HepG2 (cell line): ENCODE measurements at regions not wholly inside any gene's neighbourhood (a gene's known extent, or its start where the extent isn't known, plus 50 kb on each side); places are given as distances from the start of the nearest gene placed in this dataset.

Source experiments
- ATAC-seq: fragments of 200-7000 bp; cut with Tn5 transposase; 3 replicates; pipeline ENCODE4 v1.9.1; 2020; ENCODE audit warnings: mild to moderate bottlenecking, moderate library complexity
- BruUV-seq: library from RNA; stranded (reverse); fragments of 400-500 nt; replicated peaks from 2 replicates; lab custom pipeline; 2021; lab: Mats Ljungman, UMichigan
- CTCF ChIA-PET: fragments of 300-600 bp; formaldehyde crosslinking; extraction: SDS; loops from one replicate; lab custom pipeline; 2021; ENCODE audit warnings: low total read pairs, inconsistent platforms, low intra/inter-chr PET ratio; lab: Yijun Ruan, JAX
- POLR2A ChIA-PET: fragments of 350-600 bp; sonication (Branson Sonifier 250); formaldehyde crosslinking; loops from one replicate; lab custom pipeline; 2020; ENCODE audit warnings: antibody characterized with exemption, inconsistent platforms; lab: Yijun Ruan, JAX
- DNase-seq: peaks from one replicate; pipeline ENCODE4 v3.0.0-alpha.2; 2015; ENCODE audit warnings: low spot score
- FAIRE-seq: peaks from 3 replicates; lab custom pipeline; 2011; peaks lifted over from hg19 to GRCh38; lab: Jason Lieb, UNC
- H2AFZ ChIP-seq: one replicate; pipeline ENCODE4 v1.6.1; 2011; ENCODE audit warnings: low read length, inconsistent platforms
- H3K27ac ChIP-seq: fragments of 300-600 bp; 3 replicates; pipeline ENCODE4 v1.8.0; 2011; ENCODE audit warnings: mixed run types, mild to moderate bottlenecking, mixed read lengths, low read length, inconsistent platforms; ENCODE audit not compliant: insufficient read depth; ENCODE audit errors: extremely low read length
- H3K27me3 ChIP-seq, 2 experiments: fragments of 200-600 bp in 1 of 2; 2 replicates in 1 of 2; 3 replicates in 1 of 2; pipeline versions ENCODE4 v1.6.0 to v1.8.0; 2011; ENCODE audit warnings: low read length in 2 of 2, mild to moderate bottlenecking in 2 of 2, moderate library complexity in 2 of 2, inconsistent platforms in 1 of 2; ENCODE audit not compliant: insufficient read depth in 2 of 2, control insufficient read depth in 1 of 2
- H3K36me3 ChIP-seq, 2 experiments: fragments of 200-600 bp in 1 of 2; replicated peaks in 1 of 2; 2 replicates in 1 of 2; 3 replicates in 1 of 2; pipeline versions ENCODE4 v1.5.1 to v1.8.0; 2011; ENCODE audit warnings: low read length in 2 of 2, inconsistent platforms in 1 of 2; ENCODE audit not compliant: insufficient read depth in 2 of 2, control insufficient read depth in 1 of 2
- H3K4me1 ChIP-seq: 2 replicates; pipeline ENCODE4 v1.5.1; 2012; ENCODE audit warnings: low read length, inconsistent platforms; ENCODE audit not compliant: insufficient read depth
- H3K4me2 ChIP-seq: 2 replicates; pipeline ENCODE4 v1.6.0; 2011; ENCODE audit warnings: low read depth, low read length, inconsistent platforms
- H3K4me3 ChIP-seq, 3 experiments: fragments of 200-600 bp in 1 of 3; sonication (generic), shearing (Covaris generic) in 1 of 3; replicated peaks in 1 of 3; 2 replicates each; pipeline ENCODE4 v1.5.1; 2011 to 2016; ENCODE audit warnings: low read length in 3 of 3, inconsistent platforms in 2 of 3, low read depth in 2 of 3, mild to moderate bottlenecking in 2 of 3, control low read depth in 1 of 3, mixed read lengths in 1 of 3; ENCODE audit not compliant: insufficient read depth in 1 of 3
- H3K79me2 ChIP-seq: one replicate; pipeline ENCODE4 v1.6.1; 2011; ENCODE audit warnings: low read length, inconsistent platforms; ENCODE audit not compliant: insufficient read depth
- H3K9ac ChIP-seq: 2 replicates; pipeline ENCODE4 v1.6.0; 2011; ENCODE audit warnings: mild to moderate bottlenecking, low read depth, low read length, inconsistent platforms; ENCODE audit not compliant: insufficient read depth
- H3K9me3 ChIP-seq: 2 replicates; pipeline ENCODE4 v1.5.1; 2012; ENCODE audit warnings: mild to moderate bottlenecking, low read length
- H4K20me1 ChIP-seq: 2 replicates; pipeline ENCODE4 v1.6.0; 2011; ENCODE audit warnings: inconsistent platforms, mild to moderate bottlenecking, low read length, moderate library complexity; ENCODE audit not compliant: insufficient read depth
- EHMT2 ChIP-seq: fragments of 200-600 bp; sonication (generic); IDR thresholded peaks from 2 replicates; pipeline ENCODE4 v1.7.0; 2017; ENCODE audit warnings: antibody characterized with exemption, low read depth, low read length, borderline replicate concordance
- GTF2F1 ChIP-seq: fragments of 150-350 bp; IDR thresholded peaks from 2 replicates; pipeline ENCODE4 v1.6.1; 2014; ENCODE audit warnings: low read length
- MBNL3 ChIP-seq: fragments of 250-450 bp; sonication (Bioruptor Pico); conservative IDR thresholded peaks from 2 replicates; pipeline ENCODE4 v1.8.0; 2022; ENCODE audit warnings: mild to moderate bottlenecking, inconsistent platforms
- NAIF1 ChIP-seq: sonication (generic); formaldehyde crosslinking; IDR thresholded peaks from 2 replicates; pipeline ENCODE4 v1.5.0; 2020; ENCODE audit warnings: mild to moderate bottlenecking, missing genetic modification reagents, borderline replicate concordance
- PCBP1 ChIP-seq: fragments of 200-400 bp; formaldehyde crosslinking; IDR thresholded peaks from 2 replicates; pipeline ENCODE4 v1.6.1; 2017; ENCODE audit warnings: mild to moderate bottlenecking, low read depth, low read length, borderline replicate concordance
- PHF8 ChIP-seq: sonication (generic); formaldehyde crosslinking; IDR thresholded peaks from 2 replicates; pipeline ENCODE4 v1.5.0; 2020; ENCODE audit warnings: missing genetic modification reagents
- SKIL ChIP-seq: sonication (generic); formaldehyde crosslinking; IDR thresholded peaks from 2 replicates; pipeline ENCODE4 v1.8.0; 2022; ENCODE audit warnings: missing genetic modification reagents, mild to moderate bottlenecking, moderate library complexity, borderline replicate concordance
- TSC22D2 ChIP-seq: sonication (generic); formaldehyde crosslinking; IDR thresholded peaks from 2 replicates; pipeline ENCODE4 v1.5.1; 2020; ENCODE audit warnings: missing genetic modification reagents, mild to moderate bottlenecking, borderline replicate concordance
- XRCC5 ChIP-seq: fragments of 200-400 bp; formaldehyde crosslinking; optimal IDR thresholded peaks from 2 replicates; pipeline ENCODE3; 2017; ENCODE audit warnings: mild to moderate bottlenecking, low read length
- ZBED4 ChIP-seq: sonication (generic); formaldehyde crosslinking; IDR thresholded peaks from 2 replicates; pipeline ENCODE4 v1.4.0; 2020; ENCODE audit warnings: missing genetic modification reagents, borderline replicate concordance
- ZNF12 ChIP-seq: sonication (generic); formaldehyde crosslinking; IDR thresholded peaks from 2 replicates; pipeline ENCODE4 v1.5.0; 2020; ENCODE audit warnings: missing genetic modification reagents
- ZNF274 ChIP-seq: sonication (generic); formaldehyde crosslinking; IDR thresholded peaks from 2 replicates; pipeline ENCODE4 v1.5.1; 2020; ENCODE audit warnings: mild to moderate bottlenecking, missing genetic modification reagents
- ZNF782 ChIP-seq: sonication (generic); formaldehyde crosslinking; IDR thresholded peaks from 2 replicates; pipeline ENCODE4 v1.4.0; 2020; ENCODE audit warnings: missing genetic modification reagents, mild to moderate bottlenecking, borderline replicate concordance
- WGBS: methylation state at CpG from one replicate; pipeline ENCODE4 v1.1.6; 2017; ENCODE audit warnings: low lambda C conversion rate; 5-methylcytosine and 5-hydroxymethylcytosine counted together
- in situ Hi-C: cut with HindIII; loops from 2 replicates; pipeline ENCODE4 v1.10.0; 2017; ENCODE audit warnings: low pct_unique_long_range_greater_than_20kb; ENCODE audit not compliant: extremely low pct_ligation_motif_present
- intact Hi-C: fragments of 100-400 bp; cut with micrococcal nuclease; formaldehyde crosslinking; loops from one replicate; pipeline ENCODE4 v1.10.0; 2022; ENCODE audit not compliant: unreplicated experiment

GRCh38 chr4:81802285-81802846 lies 330.7 kb upstream of the RASGEF1B start:
- Histone ChIP-seq H3K9ac (no peak overlapping the region), H3K4me3 (no peak overlapping the region), H3K4me2 (no peak overlapping the region), H3K9me3 (no peaks in the 10 kb centered on the region), H3K79me2 (no peaks in the 10 kb centered on the region), H3K36me3 (no peaks in the 10 kb centered on the region), H3K27me3 (no peaks in the 10 kb centered on the region), H3K27ac (no peak overlapping the region), H3K4me1 (no peaks in the 10 kb centered on the region), H4K20me1 (no peaks in the 10 kb centered on the region)
- BruUV-seq: no TSS peak
- ATAC-seq (no peak), DNase-seq (no peak), FAIRE-seq (no peak)
- under 1% methylated on average over 5 of the region's 5 CpGs for WGBS
- in situ Hi-C loops (no loop called here), intact Hi-C loops (no loop called here)
- ChIA-PET CTCF (no interaction called here), POLR2A (no interaction called here)
- TF ChIP-seq MBNL3 (CRISPR knock-in tag) (no peak), ZNF12 (CRISPR knock-in tag) (no peak), PCBP1 (no peak), GTF2F1 (no peak), ZBED4 (CRISPR knock-in tag) (no peak), TSC22D2 (no peak), ZNF274 (CRISPR knock-in tag) (no peak), PHF8 (CRISPR knock-in tag) (no peak), SKIL (CRISPR knock-in tag) (no peak), ZNF782 (no peak), XRCC5 (no peak), NAIF1 (CRISPR knock-in tag) (no peak), EHMT2 (no peak)
- TF ChIP-seq, all 625 proteins: peak for 0
- H2AFZ ChIP-seq: no peak overlapping the region
